Small intestine (tissue), 7 donors: ENCODE measurements at regions not wholly inside any gene's neighbourhood (a gene's known extent, or its start where the extent isn't known, plus 50 kb on each side); places are given as distances from the start of the nearest gene placed in this dataset.
"Not testable (repeated sequence)": the region's sequence is repeated elsewhere in the genome, so short reads cannot be mapped to it uniquely, and the experiment has no call there.

ENCODE experiments used
- DNase-seq, 2 donors: peaks; one replicate each; pipeline versions ENCODE4 v3.0.0 to v3.0.0-alpha.2; 2013
- FAIRE-seq: peaks from 2 replicates; lab custom pipeline; 2012; peaks lifted over from hg19 to GRCh38; lab: Jason Lieb, UNC
- H3K27ac ChIP-seq, 3 donors: one replicate each; pipeline ENCODE4 v1.5.1; 2013; ENCODE audit warnings: low read length in 2 of 3, mild to moderate bottlenecking in 2 of 3, control low read depth in 1 of 3, inconsistent platforms in 1 of 3, low read depth in 1 of 3, moderate library complexity in 1 of 3
- H3K27me3 ChIP-seq, 3 donors: one replicate each; pipeline ENCODE4 v1.6.1; 2013; ENCODE audit warnings: low read length in 3 of 3, inconsistent platforms in 1 of 3; ENCODE audit not compliant: control insufficient read depth in 3 of 3, insufficient read depth in 3 of 3
- H3K36me3 ChIP-seq, 3 donors: one replicate each; pipeline ENCODE4 v1.6.1; 2013; ENCODE audit warnings: low read length in 3 of 3, inconsistent platforms in 1 of 3, low read depth in 1 of 3, mild to moderate bottlenecking in 1 of 3, moderate library complexity in 1 of 3; ENCODE audit not compliant: control insufficient read depth in 3 of 3, insufficient read depth in 2 of 3
- H3K4me1 ChIP-seq, 3 donors: one replicate each; pipeline ENCODE4 v1.6.1; 2013; ENCODE audit warnings: low read length in 2 of 3, inconsistent platforms in 1 of 3, low read depth in 1 of 3, mild to moderate bottlenecking in 1 of 3, moderate library complexity in 1 of 3; ENCODE audit not compliant: control insufficient read depth in 3 of 3, insufficient read depth in 2 of 3
- H3K4me3 ChIP-seq, 3 donors: one replicate each; pipeline ENCODE4 v1.5.1; 2013; ENCODE audit warnings: low read length in 3 of 3, control low read depth in 1 of 3, inconsistent platforms in 1 of 3, low read depth in 1 of 3, mild to moderate bottlenecking in 1 of 3, moderate library complexity in 1 of 3
- H3K9me3 ChIP-seq, 2 donors: one replicate each; pipeline ENCODE4 v1.6.1; 2013; ENCODE audit warnings: low read depth in 1 of 2, low read length in 1 of 2; ENCODE audit not compliant: control insufficient read depth in 2 of 2, insufficient read depth in 1 of 2
- WGBS, 3 donors: extraction: QIAGEN DNeasy Blood & Tissue Kit; methylation state at CpG; one replicate each; pipeline ENCODE4 v1.1.7; 2013; 5-methylcytosine and 5-hydroxymethylcytosine counted together
- donor health status: healthy with polysubstance abuse.
- donor health status: control.
- donor health status: control.
- donor health status: Bipolar disorder and iron deficiency.
- donor health status: healthy.

GRCh38 chr12:124070394-124071074 is 97.5 kb downstream of the ZNF664 start:
- peaks cover 0 to 14% of the 10 kb centered on the region in 2 donors for H3K9me3 ChIP-seq
- not testable (repeated sequence) for FAIRE-seq
- WGBS, 3 donors, result 74 to 91% (median 88%) methylated on average over 7 of the region's 7 CpGs

GRCh38 chr12:124071075-124071443 is 98.0 kb downstream of the ZNF664 start:
- Histone ChIP-seq H3K27me3 (no peaks in the 10 kb centered on the region), H3K9me3 (peaks cover 0 to 14% of the 10 kb centered on the region in 2 donors), H3K36me3 (no peaks in the 10 kb centered on the region), H3K4me1 (peaks cover 0 to 10% (median 2%) of the 10 kb centered on the region in 3 donors), H3K27ac (no peak overlapping the region), H3K4me3 (no peak overlapping the region)
- 65 to 79% (median 77%) methylated on average over 3 of the region's 3 CpGs for WGBS, 3 donors
- FAIRE-seq (no peak), DNase-seq (no peak)

More at GRCh38 chr12:124070394-124071074, 97.5 kb downstream of the ZNF664 start:
- not testable (repeated sequence) for DNase-seq, H3K4me3 ChIP-seq, H3K27ac ChIP-seq, H3K27me3 ChIP-seq, H3K36me3 ChIP-seq, H3K4me1 ChIP-seq

- H3K36me3 ChIP-seq, result no peaks in the 10 kb centered on the region
- no peaks in the 10 kb centered on the region for H3K27me3 ChIP-seq
- DNase-seq (no peak), FAIRE-seq (no peak)
- H3K27ac ChIP-seq, result no peak overlapping the region
- 68 to 83% (median 77%) methylated on average over 8 of the region's 8 CpGs for WGBS, 3 donors
- no peak overlapping the region for H3K4me3 ChIP-seq
- H3K9me3 ChIP-seq, result no peaks in the 10 kb centered on the region
- peaks cover 0 to 10% (median 2%) of the 10 kb centered on the region in 3 donors for H3K4me1 ChIP-seq
Observed at GRCh38 chr12:124073356-124074035, 100.5 kb downstream of the ZNF664 start.

GRCh38 chr12:124075841-124076240 is 102.8 kb downstream of the ZNF664 start:
- no peak for FAIRE-seq

GRCh38 chr12:124077701-124078100 is 104.7 kb downstream of the ZNF664 start:
- Histone ChIP-seq H3K9me3 (no peaks in the 10 kb centered on the region), H3K4me3 (no peak overlapping the region), H3K27ac (no peak overlapping the region), H3K36me3 (no peaks in the 10 kb centered on the region), H3K4me1 (peaks cover 0 to 10% (median 2%) of the 10 kb centered on the region in 3 donors), H3K27me3 (no peaks in the 10 kb centered on the region)
- WGBS, 3 donors, result 94 to 96% (median 96%) methylated on average over 9 of the region's 9 CpGs
- FAIRE-seq, result no peak
- DNase-seq, result no peak

More at GRCh38 chr12:124075841-124076240, 102.8 kb downstream of the ZNF664 start:
- H3K4me1 ChIP-seq, result peaks cover 0 to 10% (median 2%) of the 10 kb centered on the region in 3 donors
- no peaks in the 10 kb centered on the region for H3K36me3 ChIP-seq
- DNase-seq, result peak in 1 of 2 donors; percentile 13
- H3K4me3 ChIP-seq, result no peak overlapping the region
- no peaks in the 10 kb centered on the region for H3K27me3 ChIP-seq
- WGBS, 3 donors, result 73 to 86% (median 74%) methylated on average over 4 of the region's 4 CpGs
- H3K9me3 ChIP-seq, result no peaks in the 10 kb centered on the region
- H3K27ac ChIP-seq, result no peak overlapping the region

- H3K4me3 ChIP-seq, result no peak overlapping the region
- H3K4me1 ChIP-seq, result peaks cover 0 to 6% (median 2%) of the 10 kb centered on the region in 3 donors
- H3K27me3 ChIP-seq, result no peaks in the 10 kb centered on the region
- no peaks in the 10 kb centered on the region for H3K9me3 ChIP-seq
- no peak for DNase-seq
- WGBS, 3 donors, result 89 to 92% (median 91%) methylated on average over 4 of the region's 4 CpGs
- no peak overlapping the region for H3K27ac ChIP-seq
- H3K36me3 ChIP-seq, result no peaks in the 10 kb centered on the region
- no peak for FAIRE-seq
Observed at GRCh38 chr12:124078800-124079199, 105.8 kb downstream of the ZNF664 start.

- no peaks in the 10 kb centered on the region for H3K27me3 ChIP-seq
- H3K27ac ChIP-seq, result no peak overlapping the region
- peaks cover 0 to 3% (median 0%) of the 10 kb centered on the region in 3 donors for H3K4me1 ChIP-seq
- no peaks in the 10 kb centered on the region for H3K9me3 ChIP-seq
- H3K4me3 ChIP-seq, result no peak overlapping the region
- H3K36me3 ChIP-seq, result peaks cover 0 to 3% (median 0%) of the 10 kb centered on the region in 3 donors
- DNase-seq (no peak), FAIRE-seq (no peak)
- 87 to 94% (median 89%) methylated on average over 5 of the region's 5 CpGs for WGBS, 3 donors
Observed at GRCh38 chr12:124080649-124081048, 107.6 kb downstream of the ZNF664 start.

GRCh38 chr12:124082012-124082411 is 109.0 kb downstream of the ZNF664 start:
- Histone ChIP-seq H3K9me3 (peaks cover 0 to 6% of the 10 kb centered on the region in 2 donors), H3K36me3 (peaks cover 0 to 3% (median 0%) of the 10 kb centered on the region in 3 donors), H3K27ac (no peak overlapping the region), H3K4me3 (no peak overlapping the region), H3K4me1 (no peaks in the 10 kb centered on the region), H3K27me3 (no peaks in the 10 kb centered on the region)
- DNase-seq, result no peak
- 93 to 95% (median 94%) methylated on average over 10 of the region's 10 CpGs for WGBS, 3 donors
- no peak for FAIRE-seq
